GM12878 (cell line): ENCODE measurements at regions not wholly inside any gene's neighbourhood (a gene's known extent, or its start where the extent isn't known, plus 50 kb on each side); places are given as distances from the start of the nearest gene placed in this dataset.

Experiments used
- ATAC-seq: fragments of 200-7000 bp; cut with Tn5 transposase; 3 replicates; pipeline ENCODE4 v1.9.1; 2020; ENCODE audit warnings: mild to moderate bottlenecking, moderate library complexity
- BruUV-seq: library from RNA; stranded (reverse); fragments of 400-500 nt; replicated peaks from 2 replicates; lab custom pipeline; 2021; lab: Mats Ljungman, UMichigan
- CTCF ChIA-PET: fragments of 300-600 bp; sonication (Branson Sonifier 250); formaldehyde crosslinking; extraction: SDS; loops from one replicate; lab custom pipeline; 2021; ENCODE audit warnings: inconsistent platforms; lab: Yijun Ruan, JAX
- POLR2A ChIA-PET: fragments of 350-600 bp; formaldehyde crosslinking; extraction: SDS; loops from one replicate; lab custom pipeline; 2021; ENCODE audit warnings: inconsistent platforms; lab: Charles Lee
- RAD21 ChIA-PET: fragments of 300-600 bp; sonication (Branson Sonifier 250); formaldehyde crosslinking; loops from one replicate; lab custom pipeline; 2023; ENCODE audit warnings: antibody characterized with exemption; ENCODE audit not compliant: unreplicated experiment; lab: Charles Lee
- SMC1A ChIA-PET: fragments of 300-600 bp; sonication (Branson Sonifier 250); formaldehyde crosslinking; loops from one replicate; lab custom pipeline; 2023; ENCODE audit not compliant: unreplicated experiment, uncharacterized antibody; lab: Charles Lee
- DNase-seq: peaks from one replicate; pipeline ENCODE4 v3.0.0-alpha.2; 2011; ENCODE audit warnings: low read depth, low spot score
- FAIRE-seq: peaks from 3 replicates; lab custom pipeline; 2011; peaks lifted over from hg19 to GRCh38; lab: Jason Lieb, UNC
- H2AFZ ChIP-seq: 2 replicates; pipeline ENCODE4 v1.6.0; 2011; ENCODE audit warnings: low read depth, low read length, control low read depth; ENCODE audit not compliant: control insufficient read depth
- H3K27ac ChIP-seq: 2 replicates; pipeline ENCODE4 v1.5.1; 2011; ENCODE audit warnings: control low read depth; ENCODE audit not compliant: control insufficient read depth, insufficient read depth
- H3K27me3 ChIP-seq, 2 experiments: replicated peaks in 1 of 2; 2 replicates each; pipeline versions ENCODE4 v1.6.0 to v1.6.1; 2011; ENCODE audit warnings: low read length in 1 of 2; ENCODE audit not compliant: control insufficient read depth in 2 of 2, insufficient read depth in 2 of 2
- H3K36me3 ChIP-seq, 2 experiments: 2 replicates each; pipeline ENCODE4 v1.5.1; 2011; ENCODE audit warnings: low read length in 1 of 2; ENCODE audit not compliant: control insufficient read depth in 2 of 2, insufficient read depth in 2 of 2
- H3K4me1 ChIP-seq: 2 replicates; pipeline ENCODE4 v1.6.1; 2011; ENCODE audit warnings: mild to moderate bottlenecking, low read length, moderate library complexity, mixed read lengths; ENCODE audit not compliant: control insufficient read depth, insufficient read depth
- H3K4me2 ChIP-seq: 2 replicates; pipeline ENCODE4 v1.6.0; 2011; ENCODE audit warnings: control low read depth; ENCODE audit not compliant: control insufficient read depth, insufficient read depth
- H3K4me3 ChIP-seq: fragments of 200-600 bp; sonication (generic); 2 replicates; pipeline ENCODE4 v1.5.1; 2016
- H3K79me2 ChIP-seq: 2 replicates; pipeline ENCODE4 v1.6.0; 2011; ENCODE audit warnings: low read length; ENCODE audit not compliant: control insufficient read depth, insufficient read depth
- H3K9ac ChIP-seq: 2 replicates; pipeline ENCODE4 v1.8.0; 2011; ENCODE audit warnings: low read length, control low read depth, mixed read lengths; ENCODE audit not compliant: control insufficient read depth, insufficient read depth
- H3K9me3 ChIP-seq: replicated peaks from 3 replicates; pipeline ENCODE4 v1.5.1; 2011; ENCODE audit warnings: mild to moderate bottlenecking, low read length; ENCODE audit not compliant: control insufficient read depth, insufficient read depth
- H4K20me1 ChIP-seq: 2 replicates; pipeline ENCODE4 v1.6.0; 2011; ENCODE audit not compliant: control insufficient read depth, insufficient read depth
- CEBPZ ChIP-seq: fragments of 150-350 bp; IDR thresholded peaks from 2 replicates; pipeline ENCODE4 v1.6.1; 2016; ENCODE audit warnings: low read depth, low read length
- GABPA ChIP-seq: IDR thresholded peaks from 2 replicates; pipeline ENCODE4 v1.6.1; 2014; ENCODE audit warnings: antibody characterized with exemption, low read depth, mild to moderate bottlenecking, inconsistent platforms
- HCFC1 ChIP-seq: fragments of 150-350 bp; IDR thresholded peaks from 2 replicates; pipeline ENCODE4 v1.6.1; 2014; ENCODE audit warnings: low read length
- HDGF ChIP-seq: fragments of 450-650 bp; IDR thresholded peaks from 2 replicates; pipeline ENCODE4 v1.6.1; 2016; ENCODE audit warnings: antibody characterized with exemption
- HSF1 ChIP-seq: fragments of 150-350 bp; IDR thresholded peaks from 2 replicates; pipeline ENCODE4 v1.6.1; 2014; ENCODE audit warnings: mild to moderate bottlenecking, low read depth, low read length
- IKZF2 ChIP-seq, 2 experiments: fragments of 450-650 bp; IDR thresholded peaks; 2 replicates each; pipeline ENCODE4 v1.6.1; 2017; ENCODE audit warnings: mild to moderate bottlenecking in 2 of 2, moderate library complexity in 2 of 2
- LARP7 ChIP-seq: fragments of 450-650 bp; IDR thresholded peaks from 2 replicates; pipeline ENCODE4 v1.6.1; 2017; ENCODE audit warnings: mild to moderate bottlenecking
- POLR2AphosphoS2 ChIP-seq: IDR thresholded peaks from 2 replicates; pipeline ENCODE4 v1.6.1; 2011; ENCODE audit warnings: low read depth, mild to moderate bottlenecking, low read length, improper control_type of control experiment, moderate library complexity
- ZBTB40 ChIP-seq: fragments of 450-650 bp; IDR thresholded peaks from 2 replicates; pipeline ENCODE4 v1.6.1; 2016; ENCODE audit warnings: mild to moderate bottlenecking, moderate library complexity, borderline replicate concordance
- ZSCAN29 ChIP-seq: fragments of 450-650 bp; IDR thresholded peaks from 2 replicates; pipeline ENCODE4 v1.6.1; 2017; ENCODE audit warnings: mild to moderate bottlenecking, moderate library complexity
- WGBS: methylation state at CpG from one replicate; pipeline ENCODE4 v1.1.6; 2016; ENCODE audit warnings: low lambda C conversion rate; ENCODE audit not compliant: insufficient replicate concordance, insufficient coverage; ENCODE audit errors: missing lambda C conversion rate; 5-methylcytosine and 5-hydroxymethylcytosine counted together
- in situ Hi-C: fragments of 300-500 bp; cut with MboI; formaldehyde crosslinking; loops from 9 replicates; pipeline ENCODE4 v1.14.3; 2018; ENCODE audit warnings: mixed read lengths
- intact Hi-C: fragments of 100-400 bp; cut with micrococcal nuclease; formaldehyde crosslinking; loops from one replicate; pipeline ENCODE4 v1.14.2; 2022; ENCODE audit not compliant: unreplicated experiment

- in situ Hi-C loops (no loop called here), intact Hi-C loops (no loop called here)
- Histone ChIP-seq H3K79me2 (no peaks in the 10 kb centered on the region), H3K36me3 (no peaks in the 10 kb centered on the region), H4K20me1 (no peaks in the 10 kb centered on the region), H3K27me3 (no peaks in the 10 kb centered on the region), H3K4me1 (no peaks in the 10 kb centered on the region), H3K4me2 (no peak overlapping the region), H2AFZ (no peak overlapping the region), H3K27ac (no peak overlapping the region), H3K9me3 (no peaks in the 10 kb centered on the region), H3K4me3 (no peak overlapping the region), H3K9ac (no peak overlapping the region)
- RAD21 ChIA-PET = no interaction called here
- CTCF ChIA-PET = no interaction called here
- no peak for TF ChIP-seq HDGF
- TF ChIP-seq IKZF2 (IDR thresholded peaks at IDR 0.05) = no peak
- no peak for TF ChIP-seq ZBTB40
- no peak for TF ChIP-seq LARP7
- no peak for TF ChIP-seq POLR2AphosphoS2
- TF ChIP-seq GABPA = no peak
- no peak for TF ChIP-seq HCFC1
- no peak for TF ChIP-seq ZSCAN29
- TF ChIP-seq CEBPZ = no peak
- TF ChIP-seq HSF1 = no peak
- WGBS = 0% methylated on average over 2 of the region's 2 CpGs
- SMC1A ChIA-PET = no interaction called here
- DNase-seq (no peak), FAIRE-seq (no peak), ATAC-seq (no peak)
- BruUV-seq = no TSS peak
- POLR2A ChIA-PET = no interaction called here
Observed at GRCh38 chr4:33980361-33980760, 2264.0 kb downstream of the ARAP2 start.
